HG03469 (cell line): ENCODE measurements at regions not wholly inside any gene's neighbourhood (a gene's known extent, or its start where the extent isn't known, plus 50 kb on each side); places are given as distances from the start of the nearest gene placed in this dataset.
"Not testable (repeated sequence)": the region's sequence is repeated elsewhere in the genome, so short reads cannot be mapped to it uniquely, and the experiment has no call there.

ENCODE experiments used
- ATAC-seq: cut with Tn5 transposase; IDR thresholded peaks from one replicate; pipeline ENCODE4 v1.9.1; 2021; ENCODE audit warnings: mild to moderate bottlenecking, moderate library complexity, moderate number of reproducible peaks; ENCODE audit not compliant: unreplicated experiment

DNA sequence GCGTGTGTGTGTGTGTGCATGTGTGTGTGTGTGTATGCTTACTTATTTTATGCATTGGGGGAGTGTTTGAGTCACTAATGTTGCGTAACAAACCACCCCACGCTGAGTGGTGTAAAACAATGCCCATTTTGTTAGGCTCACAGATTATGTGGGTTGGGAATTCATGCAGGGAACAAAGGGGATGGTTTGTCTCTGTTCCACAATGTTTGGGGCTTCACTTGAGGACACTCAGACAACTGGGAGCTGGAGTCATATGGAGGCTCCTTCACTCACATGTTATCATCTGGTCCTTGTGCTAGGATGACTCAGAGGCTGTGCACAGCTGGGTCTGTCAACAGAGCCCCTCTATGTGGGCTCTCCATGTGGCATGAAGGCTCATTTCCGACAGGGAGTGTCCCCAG lies 51.3 kb upstream of the LARGE1 start:
- ATAC-seq = no peak

- no peak for ATAC-seq
Measured at GRCh38 chr22:33975841-33976240, 55.6 kb upstream of the LARGE1 start.

- ATAC-seq = no peak
Measured at GRCh38 chr22:33983558-33983957, 63.3 kb upstream of the LARGE1 start.

DNA sequence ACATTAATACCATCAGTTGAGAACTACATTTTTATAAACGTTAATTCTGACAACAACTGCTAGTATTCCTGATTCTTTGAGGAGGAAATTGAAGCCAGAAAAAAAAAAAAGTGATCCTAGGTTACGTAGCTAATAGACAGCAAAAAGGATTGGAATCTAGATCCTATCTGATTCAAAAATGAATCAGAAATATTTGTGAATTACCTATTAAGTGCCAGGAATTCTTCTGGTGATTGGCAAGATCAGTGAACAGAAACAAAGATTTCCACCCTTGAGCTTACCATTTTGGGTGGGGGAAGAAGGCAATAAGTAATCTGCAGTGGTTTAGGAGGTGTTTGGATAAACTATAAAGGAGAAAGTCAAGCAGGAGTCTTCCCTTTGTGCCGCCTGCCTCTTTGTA lies 63.9 kb upstream of the LARGE1 start:
- ATAC-seq = no peak

DNA sequence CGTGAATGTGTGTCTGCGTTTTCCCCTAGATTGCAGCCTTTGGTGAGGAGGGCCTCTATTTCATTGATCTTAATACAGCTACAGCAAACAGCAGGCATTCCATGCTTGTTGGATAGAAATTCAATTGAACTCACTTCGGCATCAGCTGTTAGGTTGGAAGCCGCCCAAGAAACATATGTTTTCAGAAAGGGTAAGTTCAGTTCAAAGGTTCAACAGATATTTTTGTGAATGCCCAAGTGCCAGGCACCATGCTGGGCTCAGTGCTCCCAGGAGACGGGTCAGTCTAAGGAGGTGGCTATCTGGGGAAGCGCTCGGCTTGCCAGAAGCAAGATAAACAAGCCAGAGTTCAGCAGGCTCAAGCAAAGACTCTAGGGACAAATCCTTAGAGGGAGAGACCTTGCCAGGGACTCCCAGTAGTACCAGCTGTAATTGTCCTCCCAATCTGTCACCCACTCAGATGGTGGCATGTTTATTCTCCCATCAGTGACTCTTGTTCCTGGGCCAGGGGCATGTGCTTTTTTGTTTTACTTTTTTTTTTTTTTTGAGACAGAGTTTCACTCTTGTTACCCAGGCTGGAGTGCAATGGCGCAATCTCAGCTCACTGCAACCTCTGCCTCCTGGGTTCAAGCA lies 64.5 kb upstream of the LARGE1 start:
- no peak for ATAC-seq

- ATAC-seq = no peak
Measured at GRCh38 chr22:33985506-33985905, 65.2 kb upstream of the LARGE1 start.

- no peak for ATAC-seq
Measured at GRCh38 chr22:33986167-33986771, 66.0 kb upstream of the LARGE1 start.

DNA sequence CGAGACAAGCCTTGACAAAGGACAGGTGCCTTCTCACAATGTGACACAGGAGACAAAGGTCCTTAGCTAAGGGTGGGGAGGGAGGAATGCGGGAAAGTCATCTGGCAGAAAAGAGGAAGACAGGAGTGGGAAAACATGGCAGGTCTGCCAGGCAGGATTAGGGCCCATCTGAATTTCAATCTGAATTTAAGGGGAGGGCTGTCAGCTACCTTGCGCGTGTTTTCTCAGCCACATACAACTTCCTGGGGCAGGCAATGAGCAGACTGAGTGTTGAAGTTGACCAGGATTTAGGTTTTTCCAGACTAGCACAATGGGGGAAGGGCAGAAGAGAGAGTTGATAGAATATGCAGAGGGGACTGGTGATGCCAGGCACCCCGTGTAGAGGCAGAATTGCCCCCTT lies 66.7 kb upstream of the LARGE1 start:
- ATAC-seq = no peak

- not testable (repeated sequence) for ATAC-seq
Measured at GRCh38 chr22:33989263-33989662, 69.0 kb upstream of the LARGE1 start.

GRCh38 chr22:33991620-33992019 lies 71.3 kb upstream of the LARGE1 start:
- ATAC-seq = no peak

DNA sequence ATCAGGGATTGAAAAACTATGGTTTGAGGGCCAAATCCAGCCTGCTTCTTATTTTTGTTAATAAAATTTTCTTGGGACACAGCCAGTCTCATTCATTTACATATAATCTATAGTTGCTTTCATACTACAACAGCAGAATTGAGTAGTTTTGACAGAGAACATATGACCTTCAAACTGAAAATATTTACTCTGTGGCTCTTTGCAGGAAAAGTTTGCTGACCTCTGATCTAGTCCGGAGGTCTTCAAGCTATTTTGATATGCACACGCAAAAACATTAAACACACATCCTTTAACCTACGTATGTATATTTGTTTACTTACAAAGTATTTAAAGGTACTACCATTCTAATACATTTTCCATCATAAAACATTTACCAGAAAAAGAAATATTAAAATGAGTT lies 76.5 kb upstream of the LARGE1 start:
- no peak for ATAC-seq

DNA sequence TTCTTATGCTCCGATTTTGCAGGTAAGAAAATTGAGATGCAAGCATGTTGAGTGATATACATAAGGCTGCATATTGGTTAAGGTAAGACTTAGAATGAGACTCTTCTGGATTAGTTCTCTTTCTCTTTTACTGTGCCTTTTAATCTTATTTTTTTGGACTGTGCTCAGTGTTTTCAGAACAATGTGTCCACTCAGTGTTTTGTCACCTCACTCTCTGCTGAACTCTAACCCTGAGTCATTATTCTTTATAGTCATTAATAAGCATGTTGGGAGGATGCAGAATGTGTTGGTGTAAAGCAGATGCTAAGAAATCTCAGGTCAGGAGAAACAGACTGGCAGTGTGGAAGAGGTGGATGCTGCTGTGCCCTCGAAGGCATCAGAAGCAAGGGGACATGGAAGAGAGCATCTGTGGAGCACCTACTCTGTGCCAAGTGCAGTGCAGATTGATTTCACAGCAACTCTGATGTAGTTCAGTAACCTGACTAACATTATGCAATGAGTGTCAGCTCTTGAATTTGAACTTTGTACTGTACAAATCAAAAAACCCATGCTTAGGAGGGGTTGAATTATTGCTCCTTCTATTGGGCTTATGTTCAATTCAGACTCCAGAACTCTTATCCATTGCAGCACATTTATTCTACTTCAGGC lies 80.7 kb upstream of the LARGE1 start:
- ATAC-seq = no peak

GRCh38 chr22:34001701-34002466 lies 81.6 kb upstream of the LARGE1 start:
- ATAC-seq = no peak

DNA sequence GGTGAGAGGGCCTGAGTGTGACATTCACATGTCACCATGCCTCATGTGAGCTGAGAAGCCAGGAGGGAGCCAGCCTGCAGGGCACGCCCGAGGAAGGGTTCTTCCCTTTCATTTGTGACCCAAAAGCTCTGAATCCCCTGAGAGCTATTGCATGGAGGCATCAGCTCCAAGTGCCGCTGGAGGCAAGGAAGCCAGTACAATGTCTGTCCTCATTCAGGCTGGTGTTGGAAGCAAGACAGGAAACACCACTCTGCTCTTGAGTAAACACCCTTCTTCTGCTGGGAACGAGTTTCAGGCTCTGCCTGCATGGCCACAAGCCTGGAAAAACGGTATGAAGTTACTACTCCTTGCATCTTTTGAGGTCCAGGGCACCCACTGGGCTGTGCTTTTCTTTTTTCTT lies 83.8 kb upstream of the LARGE1 start:
- no peak for ATAC-seq

- ATAC-seq = no peak
Measured at GRCh38 chr22:34010259-34010658, 90.0 kb upstream of the LARGE1 start.

GRCh38 chr22:34015642-34016041 lies 95.4 kb upstream of the LARGE1 start:
- ATAC-seq = no peak

GRCh38 chr22:34017205-34017604 lies 96.9 kb upstream of the LARGE1 start:
- no peak for ATAC-seq

- no peak for ATAC-seq
Measured at GRCh38 chr22:34019190-34019845, 99.0 kb upstream of the LARGE1 start.

DNA sequence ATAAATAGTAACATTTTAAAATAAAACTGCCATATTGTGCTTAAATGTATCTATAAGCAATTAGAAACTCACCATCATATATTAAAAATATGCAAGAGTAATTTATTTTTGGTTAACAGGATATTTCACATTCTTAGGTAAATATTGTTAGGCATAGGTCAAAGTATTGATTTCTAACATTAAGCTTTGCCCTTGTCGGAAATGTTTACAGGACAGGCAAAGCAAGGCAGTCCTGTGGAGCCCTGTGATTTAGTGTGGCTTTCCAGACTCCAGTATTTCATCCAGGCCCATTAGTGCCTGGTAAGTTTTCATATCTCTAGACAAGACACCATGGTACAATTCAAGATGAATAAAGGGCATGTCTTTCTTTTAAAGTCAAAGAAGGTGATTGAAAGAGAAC lies 114.9 kb upstream of the LARGE1 start:
- ATAC-seq = no peak

GRCh38 chr22:34036931-34037330 lies 116.7 kb upstream of the LARGE1 start:
- ATAC-seq = no peak
